Fibroblast of lung (primary cell): ENCODE measurements at regions not wholly inside any gene's neighbourhood (a gene's known extent, or its start where the extent isn't known, plus 50 kb on each side); places are given as distances from the start of the nearest gene placed in this dataset.

Experiments used
- DNase-seq, 2 donors: peaks; one replicate each; pipeline versions ENCODE4 v3.0.0 to v3.0.0-alpha.2; 2010; ENCODE audit warnings: low read depth in 2 of 2
- H2AFZ ChIP-seq: 2 replicates; pipeline ENCODE4 v1.5.1; 2012; ENCODE audit warnings: low read length, control low read depth, inconsistent platforms
- H3K27ac ChIP-seq: 2 replicates; pipeline ENCODE4 v1.5.1; 2011; ENCODE audit warnings: low read length, control low read depth; ENCODE audit not compliant: insufficient read depth
- H3K27me3 ChIP-seq: 2 replicates; pipeline ENCODE4 v1.5.1; 2011; ENCODE audit warnings: mild to moderate bottlenecking, low read length; ENCODE audit not compliant: control insufficient read depth, insufficient read depth
- H3K36me3 ChIP-seq: 2 replicates; pipeline ENCODE4 v1.5.1; 2011; ENCODE audit warnings: low read length; ENCODE audit not compliant: control insufficient read depth, insufficient read depth
- H3K4me1 ChIP-seq: 2 replicates; pipeline ENCODE4 v1.5.1; 2011; ENCODE audit warnings: low read length; ENCODE audit not compliant: control insufficient read depth, insufficient read depth; ENCODE audit errors: extremely low read depth
- H3K4me2 ChIP-seq: 2 replicates; pipeline ENCODE4 v1.5.1; 2011; ENCODE audit warnings: low read length, control low read depth; ENCODE audit not compliant: insufficient read depth; ENCODE audit errors: extremely low read depth
- H3K4me3 ChIP-seq, 4 experiments: fragments of 200-600 bp in 1 of 4; sonication (generic) in 1 of 4; replicated peaks in 1 of 4; 2 replicates each; pipeline ENCODE4 v1.5.1; 2011 to 2016; ENCODE audit warnings: low read length in 4 of 4, low read depth in 3 of 4, mild to moderate bottlenecking in 3 of 4, control low read depth in 2 of 4, inconsistent platforms in 1 of 4, mixed read lengths in 1 of 4; ENCODE audit not compliant: insufficient read depth in 1 of 4; ENCODE audit errors: control extremely low read depth in 1 of 4
- H3K79me2 ChIP-seq: 2 replicates; pipeline ENCODE4 v1.5.1; 2012; ENCODE audit warnings: mild to moderate bottlenecking, low read length, inconsistent platforms; ENCODE audit not compliant: control insufficient read depth, insufficient read depth
- H3K9ac ChIP-seq: 2 replicates; pipeline ENCODE4 v1.5.1; 2011; ENCODE audit warnings: mild to moderate bottlenecking, low read length, control low read depth; ENCODE audit not compliant: insufficient read depth
- H3K9me3 ChIP-seq: 2 replicates; pipeline ENCODE4 v1.5.1; 2012; ENCODE audit warnings: low read depth, low read length; ENCODE audit not compliant: control insufficient read depth, insufficient read depth
- H4K20me1 ChIP-seq: 2 replicates; pipeline ENCODE4 v1.5.1; 2011; ENCODE audit warnings: low read length; ENCODE audit not compliant: control insufficient read depth, insufficient read depth; ENCODE audit errors: extremely low read depth
- CTCF ChIP-seq, 2 donors: IDR thresholded peaks in 1 of 2; conservative IDR thresholded peaks in 1 of 2; 1 replicate in 1 of 2; 2 replicates in 1 of 2; pipeline ENCODE4 v1.5.1; 2011 to 2012; ENCODE audit warnings: low read length in 2 of 2, control low read depth in 1 of 2, inconsistent platforms in 1 of 2, low read depth in 1 of 2, mild to moderate bottlenecking in 1 of 2
- EZH2 ChIP-seq: IDR thresholded peaks from 2 replicates; pipeline ENCODE4 v1.5.1; 2012; ENCODE audit warnings: low read length, control low read depth, mild to moderate bottlenecking; ENCODE audit errors: missing control alignments

- no peak overlapping the region for H3K4me3 ChIP-seq
- no peak for DNase-seq
- H3K36me3 ChIP-seq: no peaks in the 10 kb centered on the region
- H3K9ac ChIP-seq: no peak overlapping the region
- no peaks in the 10 kb centered on the region for H3K27me3 ChIP-seq
- H3K27ac ChIP-seq: no peak overlapping the region
- no peaks in the 10 kb centered on the region for H3K9me3 ChIP-seq
- H4K20me1 ChIP-seq: no peaks in the 10 kb centered on the region
- H3K4me2 ChIP-seq: no peak overlapping the region
- no peaks in the 10 kb centered on the region for H3K4me1 ChIP-seq
- H3K79me2 ChIP-seq: no peaks in the 10 kb centered on the region
- H2AFZ ChIP-seq: no peak overlapping the region
- no peak for TF ChIP-seq CTCF (conservative IDR thresholded peaks at IDR 0.05 in 1 of 2, IDR thresholded peaks at IDR 0.05 in 1 of 2; ENCODE audit: low read depth in 1 of 2, low read length in 2 of 2)
These were observed 89.0 kb upstream of the ZNF507 start for GRCh38 chr19:32256341-32256975.

GRCh38 chr19:32257326-32258073 is 87.9 kb upstream of the ZNF507 start:
- Histone ChIP-seq H3K27ac (no peak overlapping the region), H3K4me1 (no peaks in the 10 kb centered on the region), H2AFZ (no peak overlapping the region), H3K4me2 (no peak overlapping the region), H3K9ac (no peak overlapping the region), H3K9me3 (no peaks in the 10 kb centered on the region), H3K36me3 (no peaks in the 10 kb centered on the region), H3K79me2 (no peaks in the 10 kb centered on the region), H3K4me3 (no peak overlapping the region), H4K20me1 (no peaks in the 10 kb centered on the region), H3K27me3 (no peaks in the 10 kb centered on the region)
- DNase-seq: no peak
- TF ChIP-seq CTCF (conservative IDR thresholded peaks at IDR 0.05 in 1 of 2, IDR thresholded peaks at IDR 0.05 in 1 of 2; ENCODE audit: low read depth in 1 of 2, low read length in 2 of 2): no peak
- no peak for TF ChIP-seq EZH2

- H3K4me3 ChIP-seq: no peak overlapping the region
- TF ChIP-seq EZH2 (no peak), CTCF (conservative IDR thresholded peaks at IDR 0.05 in 1 of 2, IDR thresholded peaks at IDR 0.05 in 1 of 2; ENCODE audit: low read depth in 1 of 2, low read length in 2 of 2) (no peak)
- no peaks in the 10 kb centered on the region for H3K36me3 ChIP-seq
- H3K27me3 ChIP-seq: no peaks in the 10 kb centered on the region
- H3K4me1 ChIP-seq: no peaks in the 10 kb centered on the region
- no peak overlapping the region for H3K9ac ChIP-seq
- H2AFZ ChIP-seq: no peak overlapping the region
- no peaks in the 10 kb centered on the region for H3K9me3 ChIP-seq
- H3K4me2 ChIP-seq: no peak overlapping the region
- no peaks in the 10 kb centered on the region for H3K79me2 ChIP-seq
- H3K27ac ChIP-seq: no peak overlapping the region
- DNase-seq: no peak
- H4K20me1 ChIP-seq: no peaks in the 10 kb centered on the region
These were observed 87.2 kb upstream of the ZNF507 start for GRCh38 chr19:32258167-32258566.
